Stimulated activated naive CD8-positive, alpha-beta T cell treated with anti-CD3 and anti-CD28 coated beads, Interleukin-15, amount 100 ng/mL, for 72 hours (primary cell): ENCODE measurements at regions not wholly inside any gene's neighbourhood (a gene's known extent, or its start where the extent isn't known, plus 50 kb on each side); places are given as distances from the start of the nearest gene placed in this dataset.
A peak's percentile ranks its signal among the peaks of the same experiment; 100 is the strongest.

Experiments
- ATAC-seq: fragments of 150-1000 bp; cut with Tn5 transposase; 2 replicates; pipeline ENCODE4 v1.10.0; 2021; ENCODE audit warnings: mild to moderate bottlenecking, moderate library complexity
- DNase-seq, 2 donors: peaks; one replicate each; pipeline ENCODE4 v3.0.0; 2021 to 2022
- H3K27ac Mint-ChIP-seq, 2 donors: one replicate each; pipeline ENCODE4 v1.8.0; 2022; ENCODE audit warnings: mild to moderate bottlenecking in 2 of 2, mixed read lengths in 2 of 2, moderate library complexity in 2 of 2
- H3K27me3 Mint-ChIP-seq: one replicate; pipeline ENCODE4 v1.8.0; 2022; ENCODE audit warnings: mixed read lengths
- H3K4me1 Mint-ChIP-seq: one replicate; pipeline ENCODE4 v1.8.0; 2022; ENCODE audit warnings: mild to moderate bottlenecking, mixed read lengths
- H3K4me3 Mint-ChIP-seq, 2 donors: one replicate each; pipeline ENCODE4 v1.8.0; 2022; ENCODE audit warnings: mild to moderate bottlenecking in 2 of 2, mixed read lengths in 2 of 2, moderate library complexity in 1 of 2
- H3K9me3 Mint-ChIP-seq, 2 donors: one replicate each; pipeline ENCODE4 v1.8.0; 2022; ENCODE audit warnings: mixed read lengths in 2 of 2

GRCh38 chr15:38662033-38662802 is 97.6 kb upstream of the RASGRP1 start:
- DNase-seq (no peak), ATAC-seq (no peak)
- Mint-ChIP-seq H3K27ac (no peak overlapping the region), H3K27me3 (no peaks in the 10 kb centered on the region), H3K9me3 (no peaks in the 10 kb centered on the region), H3K4me3 (no peak overlapping the region), H3K4me1 (peaks cover 76% of the 10 kb centered on the region)

- Mint-ChIP-seq H3K4me3 (no peak overlapping the region), H3K4me1 (peaks cover 81% of the 10 kb centered on the region), H3K27ac (no peak overlapping the region), H3K27me3 (no peaks in the 10 kb centered on the region), H3K9me3 (peaks cover 0 to 6% of the 10 kb centered on the region in 2 donors)
- ATAC-seq (no peak), DNase-seq (no peak)
Observed at GRCh38 chr15:38662805-38663204, 98.2 kb upstream of the RASGRP1 start.

GRCh38 chr15:38665586-38666305 is 101.1 kb upstream of the RASGRP1 start:
- no peaks in the 10 kb centered on the region for H3K27me3 Mint-ChIP-seq
- DNase-seq (no peak), ATAC-seq (no peak)
- peak overlapping the region in 1 of 2 donors; percentile 8 for H3K27ac Mint-ChIP-seq
- peaks cover 0 to 6% of the 10 kb centered on the region in 2 donors for H3K9me3 Mint-ChIP-seq
- peak overlapping the region; percentile 53 to 63 for H3K4me3 Mint-ChIP-seq
- H3K4me1 Mint-ChIP-seq, result peaks cover 89% of the 10 kb centered on the region

- Mint-ChIP-seq H3K4me1 (peaks cover 89% of the 10 kb centered on the region), H3K27ac (peak overlapping the region; percentile 42 to 74), H3K9me3 (peaks cover 0 to 6% of the 10 kb centered on the region in 2 donors), H3K4me3 (peak overlapping the region; percentile 8 to 35), H3K27me3 (no peaks in the 10 kb centered on the region)
- no peak for ATAC-seq
- no peak for DNase-seq
Observed at GRCh38 chr15:38666865-38667510, 102.4 kb upstream of the RASGRP1 start.

GRCh38 chr15:38667890-38668850 is 103.6 kb upstream of the RASGRP1 start:
- Mint-ChIP-seq H3K27me3 (no peaks in the 10 kb centered on the region), H3K9me3 (peaks cover 0 to 6% of the 10 kb centered on the region in 2 donors), H3K4me1 (peaks cover 89% of the 10 kb centered on the region), H3K27ac (peak overlapping the region; percentile 39 to 74), H3K4me3 (peak overlapping the region in 1 of 2 donors; percentile 6)
- DNase-seq, result no peak
- ATAC-seq, result no peak

GRCh38 chr15:38668898-38669391 is 104.3 kb upstream of the RASGRP1 start:
- Mint-ChIP-seq H3K27ac (no peak overlapping the region), H3K4me3 (no peak overlapping the region), H3K4me1 (peaks cover 97% of the 10 kb centered on the region), H3K9me3 (peaks cover 0 to 6% of the 10 kb centered on the region in 2 donors), H3K27me3 (no peaks in the 10 kb centered on the region)
- ATAC-seq (no peak), DNase-seq (no peak)

- peaks cover 0 to 6% of the 10 kb centered on the region in 2 donors for H3K9me3 Mint-ChIP-seq
- ATAC-seq, result peak; percentile 76
- peak overlapping the region; percentile 91 to 92 for H3K27ac Mint-ChIP-seq
- peak overlapping the region; percentile 77 to 78 for H3K4me3 Mint-ChIP-seq
- DNase-seq, result peak; percentile 57 to 80
- no peaks in the 10 kb centered on the region for H3K27me3 Mint-ChIP-seq
- peaks cover 100% of the 10 kb centered on the region for H3K4me1 Mint-ChIP-seq
Observed at GRCh38 chr15:38670128-38671005, 105.8 kb upstream of the RASGRP1 start.

GRCh38 chr15:38671006-38671387 is 106.4 kb upstream of the RASGRP1 start:
- ATAC-seq, result no peak
- Mint-ChIP-seq H3K4me1 (peaks cover 98% of the 10 kb centered on the region), H3K9me3 (peaks cover 0 to 6% of the 10 kb centered on the region in 2 donors), H3K4me3 (peak overlapping the region; percentile 77 to 78), H3K27me3 (no peaks in the 10 kb centered on the region), H3K27ac (peak overlapping the region; percentile 78 to 92)
- DNase-seq, result no peak

- H3K9me3 Mint-ChIP-seq, result peaks cover 0 to 6% of the 10 kb centered on the region in 2 donors
- peak; percentile 57 to 73 for DNase-seq
- peak; percentile 79 for ATAC-seq
- no peaks in the 10 kb centered on the region for H3K27me3 Mint-ChIP-seq
- H3K27ac Mint-ChIP-seq, result peak overlapping the region; percentile 90 to 94
- peaks cover 92% of the 10 kb centered on the region for H3K4me1 Mint-ChIP-seq
- peak overlapping the region; percentile 77 to 78 for H3K4me3 Mint-ChIP-seq
Observed at GRCh38 chr15:38671675-38672254, 107.2 kb upstream of the RASGRP1 start.

GRCh38 chr15:38672273-38672672 is 107.7 kb upstream of the RASGRP1 start:
- peak overlapping the region; percentile 77 to 78 for H3K4me3 Mint-ChIP-seq
- no peak for ATAC-seq

GRCh38 chr15:38672814-38673670 is 108.4 kb upstream of the RASGRP1 start:
- no peaks in the 10 kb centered on the region for H3K27me3 Mint-ChIP-seq
- H3K27ac Mint-ChIP-seq, result peak overlapping the region; percentile 9 to 80
- peak overlapping the region; percentile 77 to 78 for H3K4me3 Mint-ChIP-seq
- peaks cover 90% of the 10 kb centered on the region for H3K4me1 Mint-ChIP-seq
- ATAC-seq (no peak), DNase-seq (no peak)
- H3K9me3 Mint-ChIP-seq, result peaks cover 6% of the 10 kb centered on the region in 2 donors

More at GRCh38 chr15:38672273-38672672, 107.7 kb upstream of the RASGRP1 start:
- peak overlapping the region; percentile 90 to 94 for H3K27ac Mint-ChIP-seq
- H3K9me3 Mint-ChIP-seq, result peaks cover 0 to 6% of the 10 kb centered on the region in 2 donors
- DNase-seq, result no peak
- H3K4me1 Mint-ChIP-seq, result peaks cover 90% of the 10 kb centered on the region
- H3K27me3 Mint-ChIP-seq, result no peaks in the 10 kb centered on the region

GRCh38 chr15:38674448-38674847 is 109.8 kb upstream of the RASGRP1 start:
- H3K27me3 Mint-ChIP-seq, result no peaks in the 10 kb centered on the region
- peak overlapping the region in 1 of 2 donors; percentile 26 for H3K4me3 Mint-ChIP-seq
- H3K9me3 Mint-ChIP-seq, result peaks cover 6 to 10% of the 10 kb centered on the region in 2 donors
- peak overlapping the region in 1 of 2 donors; percentile 21 for H3K27ac Mint-ChIP-seq
- DNase-seq, result no peak
- no peak for ATAC-seq
- peaks cover 90% of the 10 kb centered on the region for H3K4me1 Mint-ChIP-seq

GRCh38 chr15:38678281-38678680 is 113.7 kb upstream of the RASGRP1 start:
- no peak overlapping the region for H3K4me3 Mint-ChIP-seq
- no peak for DNase-seq
- ATAC-seq, result no peak
- no peak overlapping the region for H3K27ac Mint-ChIP-seq
- no peaks in the 10 kb centered on the region for H3K27me3 Mint-ChIP-seq
- peaks cover 72% of the 10 kb centered on the region for H3K4me1 Mint-ChIP-seq
- peaks cover 6 to 10% of the 10 kb centered on the region in 2 donors for H3K9me3 Mint-ChIP-seq
